H1 (cell line): ENCODE measurements at regions not wholly inside any gene's neighbourhood (a gene's known extent, or its start where the extent isn't known, plus 50 kb on each side); places are given as distances from the start of the nearest gene placed in this dataset.

Experiments
- ASH2L ChIP-seq: fragments of 200-600, 300-600 bp; sonication (generic); IDR thresholded peaks from one replicate; pipeline ENCODE4 v1.7.1; 2017; ENCODE audit warnings: low read length
- CHD1 ChIP-seq: IDR thresholded peaks from 2 replicates; pipeline ENCODE4 v1.6.1; 2012; ENCODE audit warnings: low read depth, low read length, improper control_type of control experiment
- CTBP2 ChIP-seq: IDR thresholded peaks from 2 replicates; pipeline ENCODE4 v1.7.0; 2011; ENCODE audit warnings: borderline replicate concordance, mild to moderate bottlenecking, moderate library complexity, mixed read lengths, low read length; ENCODE audit not compliant: insufficient read depth, insufficient read length
- E2F6 ChIP-seq: IDR thresholded peaks from 2 replicates; pipeline ENCODE4 v1.6.1; 2012; ENCODE audit warnings: inconsistent platforms
- EGR1 ChIP-seq: IDR thresholded peaks from 2 replicates; pipeline ENCODE4 v1.6.1; 2011; ENCODE audit warnings: low read depth, low read length, borderline replicate concordance
- FOSL1 ChIP-seq: IDR thresholded peaks from 2 replicates; pipeline ENCODE4 v1.6.1; 2011; ENCODE audit warnings: mild to moderate bottlenecking, low read depth, low read length, moderate library complexity; ENCODE audit not compliant: insufficient read depth
- GTF2F1 ChIP-seq: IDR thresholded peaks from 2 replicates; pipeline ENCODE4 v1.6.1; 2012; ENCODE audit warnings: low read depth, low read length, improper control_type of control experiment, borderline replicate concordance
- NRF1 ChIP-seq: IDR thresholded peaks from 2 replicates; pipeline ENCODE4 v1.6.1; 2011; ENCODE audit warnings: mild to moderate bottlenecking, low read depth, low read length, improper control_type of control experiment
- POLR2AphosphoS5 ChIP-seq: IDR thresholded peaks from 2 replicates; pipeline ENCODE4 v1.6.1; 2011; ENCODE audit warnings: low read depth, low read length
- RXRA ChIP-seq: IDR thresholded peaks from 2 replicates; pipeline ENCODE4 v1.6.1; 2011; ENCODE audit warnings: low read depth, mild to moderate bottlenecking, low read length, moderate library complexity; ENCODE audit not compliant: insufficient read depth

DNA sequence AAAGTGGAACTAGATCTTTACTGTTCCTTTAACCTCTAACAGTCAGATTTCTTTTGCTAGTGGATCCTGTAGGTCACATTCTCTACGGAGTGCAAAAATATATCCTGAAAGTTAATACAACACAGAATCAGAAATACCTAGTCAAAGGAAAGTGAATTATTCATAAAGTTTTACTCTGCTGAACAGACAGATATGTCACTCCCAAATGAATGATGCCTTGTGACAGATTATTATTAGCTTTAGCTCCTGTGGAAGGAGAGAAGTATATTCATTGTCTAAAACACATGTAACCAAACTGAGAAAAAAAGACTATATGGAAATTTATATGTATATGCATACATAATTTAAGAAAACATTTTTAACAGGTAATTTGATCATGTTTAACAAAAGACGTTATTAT is 1497.2 kb upstream of the RAG2 start (continued):
- no peak for TF ChIP-seq POLR2AphosphoS5
- no peak for TF ChIP-seq NRF1
- TF ChIP-seq E2F6: no peak
- no peak for TF ChIP-seq CTBP2
- TF ChIP-seq RXRA: no peak
- TF ChIP-seq CHD1: no peak
- no peak for TF ChIP-seq GTF2F1
- TF ChIP-seq ASH2L: no peak
- no peak for TF ChIP-seq FOSL1
- TF ChIP-seq EGR1: no peak
